Uterus (tissue), 3 donors: ENCODE measurements at regions not wholly inside any gene's neighbourhood (a gene's known extent, or its start where the extent isn't known, plus 50 kb on each side); places are given as distances from the start of the nearest gene placed in this dataset.

ENCODE experiments used
- DNase-seq, 2 donors: peaks; one replicate each; pipeline ENCODE4 v3.0.0-alpha.2; 2019 to 2020
- H3K27ac ChIP-seq, 2 donors: fragments of 200-600 bp; sonication (generic); 1 replicate in 1 of 2; 2 replicates in 1 of 2; pipeline ENCODE4 v1.5.1; 2016 to 2018
- H3K27me3 ChIP-seq, 2 donors: fragments of 200-600 bp; sonication (generic); one replicate each; pipeline ENCODE4 v1.5.1; 2018 to 2019; ENCODE audit warnings: control low read depth in 1 of 2
- H3K36me3 ChIP-seq, 2 donors: fragments of 200-600 bp; sonication (generic); one replicate each; pipeline ENCODE4 v1.5.1; 2019; ENCODE audit warnings: control low read depth in 1 of 2
- H3K4me1 ChIP-seq, 2 donors: fragments of 200-600 bp; sonication (generic); one replicate each; pipeline ENCODE4 v1.5.1; 2018 to 2019; ENCODE audit warnings: control low read depth in 1 of 2
- H3K4me3 ChIP-seq, 2 donors: fragments of 200-600 bp; sonication (generic); 1 replicate in 1 of 2; 2 replicates in 1 of 2; pipeline ENCODE4 v1.5.1; 2018 to 2019; ENCODE audit warnings: mild to moderate bottlenecking in 1 of 2
- H3K9me3 ChIP-seq, 2 donors: fragments of 200-600 bp; sonication (generic); one replicate each; pipeline ENCODE4 v1.5.1; 2019; ENCODE audit warnings: control low read depth in 1 of 2
- CTCF ChIP-seq, 4 experiments: fragments of 200-600 bp in 2 of 4; fragments of 450-650 bp in 2 of 4; sonication (generic) in 2 of 4; IDR thresholded peaks; one replicate each; pipeline ENCODE4 v1.5.1; 2016 to 2019; ENCODE audit warnings: antibody characterized with exemption in 4 of 4, mild to moderate bottlenecking in 2 of 4, moderate library complexity in 1 of 4
- POLR2A ChIP-seq, 2 donors: fragments of 450-650 bp; IDR thresholded peaks; one replicate each; pipeline ENCODE4 v1.6.1; 2016; ENCODE audit warnings: antibody characterized with exemption in 2 of 2, mild to moderate bottlenecking in 1 of 2, moderate library complexity in 1 of 2
- intact Hi-C: fragments of 100-400 bp; cut with DNase I; formaldehyde crosslinking; loops from one replicate; pipeline ENCODE4 v1.15.1; 2023; ENCODE audit warnings: low total_unique reads
- donor health status: DM: yes; HTN: yes; CAD: no.

GRCh38 chr5:106600803-106601202 lies 1069.9 kb downstream of the EFNA5 start:
- Histone ChIP-seq H3K4me1 (no peaks in the 10 kb centered on the region), H3K4me3 (no peak overlapping the region), H3K36me3 (no peaks in the 10 kb centered on the region), H3K9me3 (no peaks in the 10 kb centered on the region), H3K27ac (no peak overlapping the region), H3K27me3 (no peaks in the 10 kb centered on the region)
- DNase-seq: no peak
- TF ChIP-seq POLR2A (IDR thresholded peaks at IDR 0.05) (no peak), CTCF (IDR thresholded peaks at IDR 0.05) (no peak)
- intact Hi-C loops: no loop called here

- Histone ChIP-seq H3K27me3 (no peaks in the 10 kb centered on the region), H3K4me3 (no peak overlapping the region), H3K36me3 (no peaks in the 10 kb centered on the region), H3K27ac (no peak overlapping the region), H3K4me1 (no peaks in the 10 kb centered on the region), H3K9me3 (no peaks in the 10 kb centered on the region)
- TF ChIP-seq CTCF (IDR thresholded peaks at IDR 0.05) (no peak), POLR2A (IDR thresholded peaks at IDR 0.05) (no peak)
- DNase-seq: no peak
- intact Hi-C loops: no loop called here
These were observed 1074.9 kb downstream of the EFNA5 start for GRCh38 chr5:106595864-106596263.

- Histone ChIP-seq H3K4me3 (no peak overlapping the region), H3K27me3 (no peaks in the 10 kb centered on the region), H3K9me3 (no peaks in the 10 kb centered on the region), H3K27ac (no peak overlapping the region), H3K4me1 (no peaks in the 10 kb centered on the region), H3K36me3 (no peaks in the 10 kb centered on the region)
- no peak for DNase-seq
- intact Hi-C loops: no loop called here
- TF ChIP-seq POLR2A (IDR thresholded peaks at IDR 0.05): no peak
- no peak for TF ChIP-seq CTCF (IDR thresholded peaks at IDR 0.05)
These were observed 1086.5 kb downstream of the EFNA5 start for GRCh38 chr5:106584268-106584667.

- intact Hi-C loops: no loop called here
- DNase-seq: no peak
These were observed 1092.0 kb downstream of the EFNA5 start for GRCh38 chr5:106578736-106579135.

GRCh38 chr5:106574820-106575219 lies 1095.9 kb downstream of the EFNA5 start:
- DNase-seq: no peak
- Histone ChIP-seq H3K4me3 (no peak overlapping the region), H3K27me3 (no peaks in the 10 kb centered on the region), H3K4me1 (no peaks in the 10 kb centered on the region), H3K27ac (no peak overlapping the region), H3K36me3 (no peaks in the 10 kb centered on the region), H3K9me3 (no peaks in the 10 kb centered on the region)
- intact Hi-C loops: no loop called here
- TF ChIP-seq CTCF (IDR thresholded peaks at IDR 0.05) (no peak), POLR2A (IDR thresholded peaks at IDR 0.05) (no peak)

More at GRCh38 chr5:106578736-106579135, 1092.0 kb downstream of the EFNA5 start:
- TF ChIP-seq CTCF (IDR thresholded peaks at IDR 0.05) (no peak), POLR2A (IDR thresholded peaks at IDR 0.05) (no peak)
- no peak overlapping the region for H3K27ac ChIP-seq
- H3K36me3 ChIP-seq: no peaks in the 10 kb centered on the region
- no peak overlapping the region for H3K4me3 ChIP-seq
- H3K4me1 ChIP-seq: no peaks in the 10 kb centered on the region
- no peaks in the 10 kb centered on the region for H3K9me3 ChIP-seq
- H3K27me3 ChIP-seq: no peaks in the 10 kb centered on the region
